G401.6 (cell line): ENCODE measurements at regions not wholly inside any gene's neighbourhood (a gene's known extent, or its start where the extent isn't known, plus 50 kb on each side); places are given as distances from the start of the nearest gene placed in this dataset.
"Not testable (repeated sequence)": the region's sequence is repeated elsewhere in the genome, so short reads cannot be mapped to it uniquely, and the experiment has no call there.

ENCODE experiments used
- FAIRE-seq: peaks from 2 replicates; lab custom pipeline; 2012; peaks lifted over from hg19 to GRCh38; lab: Jason Lieb, UNC

- no peak for FAIRE-seq
Measured at GRCh38 chr7:153217032-153217431, 457.5 kb downstream of the ACTR3B start.

DNA sequence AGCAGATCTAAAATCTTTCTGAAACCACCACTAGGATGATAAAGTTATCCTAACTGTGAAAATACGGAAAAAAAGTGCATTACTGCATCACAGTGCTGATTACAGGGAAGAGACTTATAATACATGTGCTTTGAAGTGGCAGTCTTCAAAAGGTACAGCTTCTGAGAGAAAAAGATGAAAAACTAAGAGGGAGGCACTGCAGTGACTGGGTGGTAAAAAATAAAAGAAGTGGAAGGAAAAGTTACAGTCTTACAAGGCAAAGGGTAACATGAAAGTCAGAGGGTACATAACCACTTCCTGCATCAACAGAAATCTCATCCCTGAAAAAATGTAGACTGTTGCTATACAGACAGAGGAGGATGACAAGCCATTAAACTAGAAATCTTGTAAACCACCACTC lies 465.3 kb downstream of the ACTR3B start:
- FAIRE-seq, result no peak

- FAIRE-seq, result not testable (repeated sequence)
Measured at GRCh38 chr7:153245136-153245535, 485.6 kb downstream of the ACTR3B start.

DNA sequence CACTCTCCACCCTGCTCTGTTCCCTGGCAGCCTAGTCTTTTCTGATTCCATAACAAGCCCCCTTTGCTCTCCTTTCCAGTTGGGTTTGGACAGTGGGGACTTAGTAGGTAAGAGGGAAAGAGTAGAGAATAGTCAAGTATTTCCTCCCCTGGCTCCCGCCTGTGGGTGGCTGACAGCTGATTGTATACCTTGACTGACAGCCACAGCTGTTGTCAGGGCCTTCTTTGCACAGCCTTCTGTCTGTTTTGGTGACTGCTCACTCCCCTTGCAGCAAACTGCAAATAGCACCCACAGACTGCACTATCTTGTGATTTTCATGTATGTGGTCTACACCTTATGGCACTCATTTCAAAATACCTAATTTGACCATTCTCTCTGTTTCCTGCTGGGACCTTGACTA lies 486.3 kb downstream of the ACTR3B start:
- FAIRE-seq, result no peak

DNA sequence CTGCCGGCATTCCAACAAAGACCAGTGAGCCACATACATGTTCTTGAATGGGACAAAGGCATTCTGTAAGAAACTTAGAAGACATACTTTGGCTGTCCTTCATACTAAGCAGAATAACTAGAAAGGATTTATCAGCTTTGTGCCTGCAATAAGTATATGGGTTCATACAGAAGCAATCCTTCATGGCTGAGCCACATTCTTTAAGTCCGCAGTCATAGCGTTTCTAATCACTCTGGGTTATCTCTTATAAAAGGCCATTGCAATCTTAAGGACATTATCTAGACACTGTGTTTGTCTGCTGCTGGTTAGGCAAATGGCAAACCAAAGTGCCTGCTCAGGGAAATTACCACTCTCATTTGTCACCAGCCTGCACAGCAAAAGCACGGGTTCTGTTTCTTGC lies 488.4 kb downstream of the ACTR3B start:
- FAIRE-seq, result no peak

GRCh38 chr7:153258686-153259085 lies 499.1 kb downstream of the ACTR3B start:
- no peak for FAIRE-seq

GRCh38 chr7:153276394-153276793 lies 516.8 kb downstream of the ACTR3B start:
- no peak for FAIRE-seq

DNA sequence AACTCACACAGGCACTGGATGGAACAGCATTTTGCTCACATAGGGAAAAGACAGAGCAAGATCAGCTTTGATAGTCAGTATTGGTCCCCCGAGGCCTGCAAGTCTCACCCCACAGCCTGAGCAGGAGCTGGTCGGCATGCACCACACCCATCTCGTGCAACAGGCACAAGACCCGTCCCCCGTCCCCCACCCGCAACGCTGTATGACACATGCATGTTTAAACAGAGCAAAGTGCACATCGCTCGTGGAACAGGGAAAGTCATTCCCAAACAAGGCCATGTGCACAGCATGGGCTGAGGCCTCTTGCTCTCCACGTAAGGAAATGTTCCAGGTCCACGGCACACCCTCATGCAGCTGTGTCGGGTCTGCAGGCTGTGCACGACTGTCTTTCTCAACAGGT lies 527.2 kb downstream of the ACTR3B start:
- no peak for FAIRE-seq

GRCh38 chr7:153290066-153290465 lies 530.5 kb downstream of the ACTR3B start:
- FAIRE-seq, result no peak

DNA sequence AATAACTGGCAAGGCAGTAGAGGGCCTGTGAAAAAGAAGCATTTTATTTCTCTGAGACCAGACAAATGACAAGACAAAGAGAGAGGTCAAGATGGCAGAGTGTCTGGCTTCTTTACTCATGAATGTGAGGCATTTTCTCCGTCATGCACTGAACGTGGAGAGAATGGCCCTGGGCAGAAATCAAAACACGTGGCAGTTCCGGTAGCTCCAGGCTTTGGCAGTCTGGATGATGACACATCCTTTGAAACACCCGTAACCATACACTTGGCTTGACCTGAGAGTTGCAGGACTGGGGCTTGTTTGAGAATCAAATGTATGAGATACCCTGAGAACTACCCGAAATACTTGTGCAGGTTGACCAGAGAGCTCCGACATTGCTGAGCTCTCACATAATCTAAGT lies 537.6 kb downstream of the ACTR3B start:
- FAIRE-seq, result no peak

DNA sequence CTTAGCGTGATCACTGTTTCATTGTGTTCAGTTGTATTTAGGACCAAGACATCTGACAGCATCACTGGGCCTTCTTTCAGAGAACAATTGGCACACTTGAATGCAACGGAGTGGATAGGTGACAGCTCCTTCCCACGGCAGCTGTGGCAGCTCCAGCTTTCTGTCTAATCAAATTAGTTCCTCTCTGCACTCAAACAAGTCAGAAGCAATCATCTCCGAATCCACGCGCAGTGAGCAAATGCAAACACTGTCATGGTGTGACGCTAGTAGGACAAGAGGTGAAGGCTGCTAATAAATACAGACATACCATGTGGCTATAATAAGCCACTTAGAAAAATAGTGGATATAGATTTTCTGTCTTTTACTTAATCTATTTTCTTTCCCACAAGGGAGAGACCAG lies 542.4 kb downstream of the ACTR3B start:
- FAIRE-seq, result no peak

DNA sequence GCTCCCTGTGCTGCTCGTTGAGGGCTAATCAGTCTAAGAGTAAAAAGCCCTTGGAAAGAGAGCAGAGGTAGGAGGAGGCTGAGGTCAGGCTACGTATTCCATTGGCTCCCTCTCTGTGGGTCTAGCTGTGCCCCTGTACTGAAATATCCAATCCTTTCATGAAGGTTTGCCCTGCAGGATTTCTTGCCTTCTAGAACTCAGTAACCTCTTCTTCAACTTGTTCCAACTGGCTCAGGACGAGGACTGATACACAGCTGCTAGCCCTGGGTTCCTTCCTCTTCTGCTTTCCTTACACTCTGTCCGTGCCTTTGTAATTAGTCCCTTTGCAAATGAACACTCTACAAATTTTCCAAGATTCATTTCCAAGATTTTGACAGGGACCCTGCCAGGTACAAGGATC lies 560.5 kb downstream of the ACTR3B start:
- FAIRE-seq, result no peak

DNA sequence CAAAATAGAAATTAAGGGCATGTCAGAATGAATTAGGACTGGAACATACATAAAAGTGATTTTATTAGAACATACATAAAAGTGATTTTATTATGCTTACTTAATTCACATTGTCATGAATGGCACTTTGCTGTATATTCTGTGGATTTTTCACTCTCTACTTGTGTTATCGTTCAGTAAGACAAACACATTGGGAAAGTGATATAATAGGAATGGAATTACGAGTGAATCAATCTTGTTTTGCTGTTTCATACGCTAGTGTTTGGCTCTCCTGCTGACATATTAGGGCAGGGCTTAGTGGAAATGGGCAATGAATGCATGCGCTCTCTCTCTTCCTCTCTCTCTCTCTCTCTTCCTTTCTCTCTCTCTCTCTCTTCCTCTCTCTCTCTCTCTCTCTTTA lies 561.1 kb downstream of the ACTR3B start:
- no peak for FAIRE-seq

DNA sequence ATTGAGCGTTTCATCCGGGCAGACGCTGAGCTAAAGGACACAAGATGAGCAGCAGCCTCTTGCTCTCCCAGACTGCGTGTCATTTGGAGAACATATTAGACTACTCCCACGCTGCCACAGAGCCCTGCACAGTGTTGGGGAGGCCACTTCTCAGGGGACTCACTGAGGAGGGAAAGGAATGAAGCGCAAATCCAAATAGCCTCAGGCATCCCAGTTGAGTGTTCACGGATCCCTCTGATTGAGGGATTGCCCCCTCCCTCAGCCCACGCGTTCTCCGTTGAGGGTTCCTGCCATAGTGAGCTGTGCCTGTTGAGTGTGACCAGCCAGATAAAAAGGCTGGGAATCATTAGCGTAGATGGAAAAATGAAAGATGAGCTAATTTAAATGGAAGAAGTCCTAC lies 563.4 kb downstream of the ACTR3B start:
- no peak for FAIRE-seq

DNA sequence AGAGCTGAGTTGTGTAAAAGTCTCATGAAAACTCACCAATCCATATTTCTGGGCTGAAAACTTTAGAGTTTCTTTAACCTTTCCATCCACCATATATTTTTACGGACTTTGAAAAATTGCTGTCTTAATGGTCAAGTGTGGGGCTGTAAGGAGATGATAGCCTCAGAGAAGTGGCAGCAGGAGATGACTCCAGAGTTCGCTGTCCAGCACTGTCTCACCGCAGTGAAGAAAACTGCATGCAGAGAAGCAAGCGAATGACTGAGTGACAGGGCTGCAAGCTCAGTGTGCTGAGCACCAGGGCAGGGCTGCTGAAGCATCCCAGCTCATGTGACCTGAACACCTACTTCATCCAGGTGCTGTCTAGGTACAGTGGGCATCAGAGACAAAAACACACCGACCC lies 564.5 kb downstream of the ACTR3B start:
- FAIRE-seq, result no peak

GRCh38 chr7:153327683-153328082 lies 568.1 kb downstream of the ACTR3B start:
- FAIRE-seq, result no peak

DNA sequence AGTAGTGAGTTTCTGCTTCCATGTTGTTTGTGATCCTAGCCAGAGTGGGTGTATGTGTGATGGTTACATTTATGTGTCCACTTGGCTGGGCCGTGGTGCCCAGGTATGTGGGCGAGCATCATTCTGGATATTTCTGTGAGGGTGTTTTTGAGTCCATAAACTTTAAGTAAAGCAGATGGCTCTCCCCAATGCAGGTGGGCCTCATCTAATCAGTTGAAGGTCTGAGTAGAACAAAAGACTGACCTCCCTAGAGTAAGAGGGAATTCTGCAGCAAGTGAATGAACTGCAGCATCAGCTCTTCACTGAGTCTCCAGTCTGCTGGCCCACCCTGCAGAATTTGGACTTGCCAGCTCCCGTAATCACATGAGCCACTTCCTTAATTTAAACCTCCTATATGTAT lies 571.9 kb downstream of the ACTR3B start:
- no peak for FAIRE-seq

GRCh38 chr7:153354071-153354470 lies 594.5 kb downstream of the ACTR3B start:
- FAIRE-seq, result no peak

DNA sequence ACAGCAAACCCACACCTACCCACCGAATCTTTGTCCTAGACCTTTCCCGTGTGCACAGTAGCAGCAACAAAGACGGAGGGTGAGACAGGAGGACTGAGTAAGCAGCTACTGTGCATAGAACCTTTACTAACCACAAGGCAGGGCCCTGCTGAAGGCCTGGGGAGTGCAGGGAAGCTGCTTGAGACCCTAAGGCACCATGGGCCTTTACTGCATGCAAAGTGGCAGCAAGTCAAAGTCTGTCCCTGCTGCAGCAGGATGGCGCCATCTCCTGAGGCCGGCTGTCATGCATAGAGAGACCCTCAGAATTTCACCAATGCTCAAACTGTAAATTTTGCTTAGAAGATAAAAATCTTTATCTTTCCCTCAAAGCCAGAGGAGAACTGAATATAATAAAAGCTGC lies 610.5 kb downstream of the ACTR3B start:
- no peak for FAIRE-seq

- no peak for FAIRE-seq
Measured at GRCh38 chr7:153380636-153381035, 621.1 kb downstream of the ACTR3B start.

DNA sequence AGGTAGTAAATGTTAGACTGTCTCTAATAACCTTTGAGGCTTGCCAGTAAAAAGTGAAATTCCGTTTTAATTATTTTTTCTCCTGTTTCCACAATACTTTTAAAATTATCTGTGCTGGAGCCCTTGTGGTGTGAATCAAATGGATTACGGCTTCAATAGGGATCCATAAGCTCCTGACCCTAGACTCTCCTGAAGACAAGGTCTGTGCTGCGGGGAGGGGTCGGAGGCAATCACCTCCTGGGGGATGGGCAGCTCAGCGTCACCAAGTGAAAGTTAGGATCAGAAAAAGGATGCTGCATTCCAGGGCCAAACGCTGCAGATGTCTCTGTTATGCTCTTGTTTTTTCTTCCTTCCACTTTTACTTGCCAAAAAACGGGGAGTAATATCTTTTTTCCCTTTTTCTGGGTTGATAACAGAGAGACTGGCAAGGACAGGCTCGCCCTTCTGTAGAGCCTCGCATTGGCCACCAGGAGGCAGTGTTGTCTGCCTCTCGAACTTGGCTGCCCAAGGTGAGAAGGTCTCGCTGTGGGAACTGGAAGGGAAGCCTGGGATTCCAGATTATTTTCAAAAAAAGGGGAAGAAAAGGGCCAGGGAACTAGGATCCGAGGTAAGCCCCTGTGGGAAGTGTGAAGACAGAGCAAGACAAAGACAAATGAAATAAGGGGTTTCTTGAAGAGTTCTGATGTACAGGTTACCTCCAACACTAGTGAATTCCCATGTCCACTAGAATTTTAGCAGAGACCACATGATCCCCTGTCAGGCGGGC lies 621.9 kb downstream of the ACTR3B start:
- FAIRE-seq, result no peak

- no peak for FAIRE-seq
Measured at GRCh38 chr7:153382641-153383101, 623.1 kb downstream of the ACTR3B start.

GRCh38 chr7:153383781-153384180 lies 624.2 kb downstream of the ACTR3B start:
- no peak for FAIRE-seq

- FAIRE-seq, result no peak
Measured at GRCh38 chr7:153385502-153385901, 626.0 kb downstream of the ACTR3B start.

- FAIRE-seq, result no peak
Measured at GRCh38 chr7:153386556-153386955, 627.0 kb downstream of the ACTR3B start.
